OCI-LY1 (cell line): ENCODE measurements at regions not wholly inside any gene's neighbourhood (a gene's known extent, or its start where the extent isn't known, plus 50 kb on each side); places are given as distances from the start of the nearest gene placed in this dataset.
"Not testable (repeated sequence)": the region's sequence is repeated elsewhere in the genome, so short reads cannot be mapped to it uniquely, and the experiment has no call there.

Source experiments
- EZH2 ChIP-seq: fragments of 200-600 bp; sonication (generic), shearing (Covaris generic); IDR thresholded peaks from 2 replicates; pipeline ENCODE4 v1.8.0; 2017; ENCODE audit warnings: borderline replicate concordance, mixed run types, mild to moderate bottlenecking, antibody characterized with exemption, low read length, moderate library complexity, mixed read lengths
- TF ChIP-seq, protein P1 (sequence below): fragments of 200-600 bp; sonication (generic), shearing (Covaris generic); IDR thresholded peaks from 2 replicates; pipeline ENCODE4 v1.5.1; 2017; ENCODE audit warnings: mild to moderate bottlenecking, antibody characterized with exemption, low read length, moderate library complexity, mixed read lengths

DNA sequence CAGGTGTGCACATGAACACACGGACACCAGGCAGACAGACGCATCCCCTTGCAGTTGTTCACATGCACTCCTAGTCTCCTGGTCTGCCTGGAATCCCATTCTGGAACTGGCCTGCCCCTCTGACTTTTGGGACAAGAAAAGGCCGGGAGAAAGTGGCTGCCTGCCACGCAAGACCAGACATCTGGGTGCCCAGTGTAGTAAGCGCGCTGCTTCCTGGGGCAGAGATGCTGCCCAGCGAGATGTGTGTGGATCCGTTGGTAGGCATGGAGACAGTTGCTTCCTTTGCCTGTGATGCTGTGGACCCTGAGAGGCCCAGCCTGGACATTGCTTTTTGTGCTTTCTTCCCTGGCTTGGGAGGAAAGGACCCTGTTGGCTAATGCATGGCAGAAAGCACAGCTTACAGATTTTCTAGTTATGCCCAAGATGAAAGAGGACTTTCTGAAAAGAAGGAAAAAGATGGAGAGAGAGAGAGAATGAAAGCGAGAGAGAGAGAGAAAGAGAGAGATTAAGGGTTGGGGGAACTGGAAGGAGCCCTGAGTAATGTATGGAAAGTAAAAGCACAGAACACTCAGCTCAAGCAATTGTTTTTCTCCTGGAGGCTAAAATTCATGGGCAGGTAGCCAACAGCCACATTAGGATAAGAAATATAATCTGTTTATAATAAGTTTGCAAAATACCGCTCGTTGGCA, 235.3 kb downstream of the BCL2L11 start:
- TF ChIP-seq, protein P1, sequence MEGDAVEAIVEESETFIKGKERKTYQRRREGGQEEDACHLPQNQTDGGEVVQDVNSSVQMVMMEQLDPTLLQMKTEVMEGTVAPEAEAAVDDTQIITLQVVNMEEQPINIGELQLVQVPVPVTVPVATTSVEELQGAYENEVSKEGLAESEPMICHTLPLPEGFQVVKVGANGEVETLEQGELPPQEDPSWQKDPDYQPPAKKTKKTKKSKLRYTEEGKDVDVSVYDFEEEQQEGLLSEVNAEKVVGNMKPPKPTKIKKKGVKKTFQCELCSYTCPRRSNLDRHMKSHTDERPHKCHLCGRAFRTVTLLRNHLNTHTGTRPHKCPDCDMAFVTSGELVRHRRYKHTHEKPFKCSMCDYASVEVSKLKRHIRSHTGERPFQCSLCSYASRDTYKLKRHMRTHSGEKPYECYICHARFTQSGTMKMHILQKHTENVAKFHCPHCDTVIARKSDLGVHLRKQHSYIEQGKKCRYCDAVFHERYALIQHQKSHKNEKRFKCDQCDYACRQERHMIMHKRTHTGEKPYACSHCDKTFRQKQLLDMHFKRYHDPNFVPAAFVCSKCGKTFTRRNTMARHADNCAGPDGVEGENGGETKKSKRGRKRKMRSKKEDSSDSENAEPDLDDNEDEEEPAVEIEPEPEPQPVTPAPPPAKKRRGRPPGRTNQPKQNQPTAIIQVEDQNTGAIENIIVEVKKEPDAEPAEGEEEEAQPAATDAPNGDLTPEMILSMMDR, result not testable (repeated sequence)
- not testable (repeated sequence) for TF ChIP-seq EZH2
